Parathyroid adenoma (tissue), 2 donors: ENCODE measurements at regions not wholly inside any gene's neighbourhood (a gene's known extent, or its start where the extent isn't known, plus 50 kb on each side); places are given as distances from the start of the nearest gene placed in this dataset.
"Not testable (repeated sequence)": the region's sequence is repeated elsewhere in the genome, so short reads cannot be mapped to it uniquely, and the experiment has no call there.

Source experiments
- H2AFZ ChIP-seq: fragments of 300-600 bp; sonication (generic); one replicate; pipeline ENCODE4 v1.7.0; 2017; ENCODE audit warnings: antibody characterized with exemption, mild to moderate bottlenecking
- H3K27ac ChIP-seq: fragments of 300-600 bp; sonication (generic); one replicate; pipeline ENCODE4 v1.7.0; 2017
- H3K27me3 ChIP-seq: fragments of 300-600 bp; sonication (generic); one replicate; pipeline ENCODE4 v1.7.0; 2017; ENCODE audit warnings: low read length; ENCODE audit not compliant: control insufficient read depth, insufficient read depth
- H3K36me3 ChIP-seq: fragments of 300-600 bp; sonication (generic); one replicate; pipeline ENCODE4 v1.7.0; 2017; ENCODE audit warnings: low read length; ENCODE audit not compliant: control insufficient read depth, insufficient read depth
- H3K4me1 ChIP-seq: fragments of 300-600 bp; sonication (generic); one replicate; pipeline ENCODE4 v1.7.0; 2017; ENCODE audit warnings: control low read depth
- H3K4me2 ChIP-seq: fragments of 300-600 bp; sonication (generic); one replicate; pipeline ENCODE4 v1.7.0; 2017; ENCODE audit warnings: low read length
- H3K4me3 ChIP-seq: fragments of 300-600 bp; sonication (generic); one replicate; pipeline ENCODE4 v1.7.0; 2017; ENCODE audit warnings: low read depth, low read length
- H3K79me2 ChIP-seq: fragments of 300-600 bp; sonication (generic); one replicate; pipeline ENCODE4 v1.7.0; 2017; ENCODE audit warnings: control low read depth
- H3K9ac ChIP-seq: fragments of 300-600 bp; sonication (generic); one replicate; pipeline ENCODE4 v1.7.0; 2017; ENCODE audit warnings: mild to moderate bottlenecking
- H3K9me3 ChIP-seq: fragments of 300-600 bp; sonication (generic); one replicate; pipeline ENCODE4 v1.7.0; 2017; ENCODE audit warnings: low read length; ENCODE audit not compliant: control insufficient read depth
- CTCF ChIP-seq: fragments of 300-600 bp; sonication (generic); IDR thresholded peaks from one replicate; pipeline ENCODE4 v1.7.0; 2017; ENCODE audit warnings: antibody characterized with exemption, mild to moderate bottlenecking
- donor health status: primary hyperparathyroidism.

- no peaks in the 10 kb centered on the region for H3K9me3 ChIP-seq
- no peak overlapping the region for H2AFZ ChIP-seq
- no peak overlapping the region for H3K27ac ChIP-seq
- no peaks in the 10 kb centered on the region for H3K36me3 ChIP-seq
- H3K27me3 ChIP-seq, result no peaks in the 10 kb centered on the region
- no peaks in the 10 kb centered on the region for H3K79me2 ChIP-seq
- H3K4me2 ChIP-seq, result no peak overlapping the region
- TF ChIP-seq CTCF, result no peak
- no peak overlapping the region for H3K9ac ChIP-seq
- no peak overlapping the region for H3K4me3 ChIP-seq
- H3K4me1 ChIP-seq, result no peaks in the 10 kb centered on the region
Observed at GRCh38 chr18:70535041-70535440, 246.2 kb downstream of the SOCS6 start.

GRCh38 chr18:70525322-70525721 lies 236.5 kb downstream of the SOCS6 start:
- H3K27ac ChIP-seq, H3K4me2 ChIP-seq, H3K9me3 ChIP-seq, H3K9ac ChIP-seq, H3K4me3 ChIP-seq, H3K4me1 ChIP-seq, H3K36me3 ChIP-seq, H3K79me2 ChIP-seq, H3K27me3 ChIP-seq, H2AFZ ChIP-seq: not testable (repeated sequence)

GRCh38 chr18:70523792-70524182 lies 234.9 kb downstream of the SOCS6 start:
- Histone ChIP-seq H3K79me2 (no peaks in the 10 kb centered on the region), H3K4me3 (no peak overlapping the region), H3K4me1 (no peaks in the 10 kb centered on the region), H3K27me3 (no peaks in the 10 kb centered on the region), H3K9ac (no peak overlapping the region), H3K9me3 (no peaks in the 10 kb centered on the region), H3K36me3 (no peaks in the 10 kb centered on the region), H3K27ac (no peak overlapping the region), H3K4me2 (no peak overlapping the region), H2AFZ (no peak overlapping the region)
- no peak for TF ChIP-seq CTCF

GRCh38 chr18:70523035-70523791 lies 234.4 kb downstream of the SOCS6 start:
- Histone ChIP-seq H3K9me3 (no peaks in the 10 kb centered on the region), H3K27me3 (no peaks in the 10 kb centered on the region), H3K9ac (no peak overlapping the region), H3K4me3 (no peak overlapping the region), H2AFZ (no peak overlapping the region), H3K4me1 (no peaks in the 10 kb centered on the region), H3K27ac (no peak overlapping the region), H3K4me2 (no peak overlapping the region), H3K79me2 (no peaks in the 10 kb centered on the region), H3K36me3 (no peaks in the 10 kb centered on the region)
- TF ChIP-seq CTCF, result no peak

GRCh38 chr18:70522183-70522680 lies 233.4 kb downstream of the SOCS6 start:
- no peaks in the 10 kb centered on the region for H3K36me3 ChIP-seq
- H3K4me1 ChIP-seq, result no peaks in the 10 kb centered on the region
- H3K9me3 ChIP-seq, result no peaks in the 10 kb centered on the region
- no peak overlapping the region for H3K4me2 ChIP-seq
- H3K9ac ChIP-seq, result no peak overlapping the region
- H3K4me3 ChIP-seq, result no peak overlapping the region
- TF ChIP-seq CTCF, result no peak
- H3K27ac ChIP-seq, result no peak overlapping the region
- H3K27me3 ChIP-seq, result no peaks in the 10 kb centered on the region
- H3K79me2 ChIP-seq, result no peaks in the 10 kb centered on the region
- no peak overlapping the region for H2AFZ ChIP-seq
